HCT116 (cell line): ENCODE measurements at regions not wholly inside any gene's neighbourhood (a gene's known extent, or its start where the extent isn't known, plus 50 kb on each side); places are given as distances from the start of the nearest gene placed in this dataset.

Experiments
- ATAC-seq: fragments of 200-7000 bp; cut with Tn5 transposase; 2 replicates; pipeline ENCODE4 v1.9.1; 2020; ENCODE audit warnings: mild to moderate bottlenecking, moderate library complexity
- BruUV-seq: library from RNA; stranded (reverse); fragments of 400-500 nt; replicated peaks from 2 replicates; lab custom pipeline; 2021; lab: Mats Ljungman, UMichigan
- CTCF ChIA-PET: fragments of 300-600 bp; sonication (Branson Sonifier 250); formaldehyde crosslinking; loops from one replicate; lab custom pipeline; 2021; ENCODE audit warnings: antibody characterized with exemption; lab: Charles Lee
- POLR2A ChIA-PET: fragments of 300-600, 350-600 bp; sonication (Branson Sonifier 250); formaldehyde crosslinking; loops from one replicate; lab custom pipeline; 2021; ENCODE audit warnings: antibody characterized with exemption; lab: Charles Lee
- RAD21 ChIA-PET, 2 experiments: fragments of 300-600 bp; sonication (Branson Sonifier 250); formaldehyde crosslinking; loops; one replicate each; lab custom pipeline; 2023; ENCODE audit warnings: low total read pairs in 2 of 2; ENCODE audit not compliant: uncharacterized antibody in 2 of 2, unreplicated experiment in 2 of 2, low non-redundant PET in 1 of 2; lab: Charles Lee
- DNase-seq: peaks from one replicate; pipeline ENCODE4 v3.0.0-alpha.2; 2010; ENCODE audit warnings: low read depth, low spot score
- H2AFZ ChIP-seq: fragments of 200-600 bp; shearing (Covaris generic), sonication (generic); 2 replicates; pipeline ENCODE4 v1.6.1; 2017; ENCODE audit warnings: low read depth, mixed run types, mixed read lengths, antibody characterized with exemption, low read length; ENCODE audit not compliant: poor library complexity, severe bottlenecking
- H3K27ac ChIP-seq: 2 replicates; pipeline ENCODE4 v1.5.1; 2012; ENCODE audit warnings: low read depth, low read length
- H3K27me3 ChIP-seq: fragments of 200-600 bp; sonication (generic); 2 replicates; pipeline ENCODE4 v1.6.1; 2016; ENCODE audit warnings: mixed run types, low read length, mixed read lengths; ENCODE audit not compliant: insufficient read depth
- H3K36me3 ChIP-seq, 2 experiments: fragments of 200-500 bp in 1 of 2; fragments of 200-600 bp in 1 of 2; sonication (Bioruptor generic) in 1 of 2; sonication (generic) in 1 of 2; 2 replicates each; pipeline versions ENCODE4 v1.5.1 to v1.6.1; 2014 to 2016; ENCODE audit warnings: low read length in 2 of 2, inconsistent platforms in 1 of 2, mixed read lengths in 1 of 2, mixed run types in 1 of 2; ENCODE audit not compliant: insufficient read depth in 2 of 2, control insufficient read depth in 1 of 2
- H3K4me1 ChIP-seq, 2 experiments: fragments of 200-600 bp in 1 of 2; sonication (generic) in 1 of 2; 2 replicates each; pipeline versions ENCODE4 v1.5.1 to v1.6.1; 2012 to 2017; ENCODE audit warnings: low read length in 2 of 2, inconsistent platforms in 1 of 2, mild to moderate bottlenecking in 1 of 2, mixed read lengths in 1 of 2, mixed run types in 1 of 2, moderate library complexity in 1 of 2; ENCODE audit not compliant: insufficient read depth in 2 of 2, control insufficient read depth in 1 of 2
- H3K4me2 ChIP-seq: fragments of 200-600 bp; sonication (generic); 2 replicates; pipeline ENCODE4 v1.6.1; 2017; ENCODE audit warnings: mixed run types, low read length, mixed read lengths
- H3K4me3 ChIP-seq, 2 experiments: fragments of 200-600 bp in 1 of 2; sonication (generic) in 1 of 2; replicated peaks in 1 of 2; 2 replicates each; pipeline ENCODE4 v1.5.1; 2011 to 2016; ENCODE audit warnings: low read length in 2 of 2, control low read depth in 1 of 2, low read depth in 1 of 2, mild to moderate bottlenecking in 1 of 2, mixed read lengths in 1 of 2, mixed run types in 1 of 2
- H3K79me2 ChIP-seq: fragments of 200-600 bp; sonication (generic); 2 replicates; pipeline ENCODE4 v1.6.1; 2017; ENCODE audit warnings: mild to moderate bottlenecking, mixed run types, low read length, moderate library complexity, mixed read lengths; ENCODE audit not compliant: insufficient read depth
- H3K9ac ChIP-seq: fragments of 200-600 bp; sonication (generic); 2 replicates; pipeline ENCODE4 v1.6.1; 2016; ENCODE audit warnings: low read length, mixed read lengths
- H3K9me2 ChIP-seq: fragments of 200-600 bp; sonication (generic), shearing (Covaris generic); 2 replicates; pipeline ENCODE4 v1.6.1; 2017; ENCODE audit warnings: mixed run types, mild to moderate bottlenecking, moderate library complexity; ENCODE audit not compliant: insufficient read depth
- H3K9me3 ChIP-seq, 2 experiments: fragments of 200-500 bp in 1 of 2; fragments of 200-600 bp in 1 of 2; sonication (Bioruptor generic) in 1 of 2; sonication (generic) in 1 of 2; 2 replicates each; pipeline ENCODE4 v1.6.1; 2014 to 2017; ENCODE audit warnings: low read length in 2 of 2, mixed read lengths in 2 of 2, inconsistent platforms in 1 of 2, low read depth in 1 of 2, mild to moderate bottlenecking in 1 of 2, mixed run types in 1 of 2, moderate library complexity in 1 of 2; ENCODE audit not compliant: control insufficient read depth in 1 of 2, insufficient read depth in 1 of 2
- H4K20me1 ChIP-seq: fragments of 200-600 bp; sonication (generic), shearing (Covaris generic); 2 replicates; pipeline ENCODE4 v1.6.1; 2017; ENCODE audit warnings: mixed run types, mild to moderate bottlenecking, moderate library complexity; ENCODE audit not compliant: insufficient read depth
- ATF3 ChIP-seq: IDR thresholded peaks from 2 replicates; pipeline ENCODE4 v1.6.1; 2012
- CBX3 ChIP-seq: IDR thresholded peaks from 2 replicates; pipeline ENCODE4 v1.6.1; 2012; ENCODE audit warnings: low read depth
- CEBPB ChIP-seq: IDR thresholded peaks from 2 replicates; pipeline ENCODE4 v1.6.1; 2012; ENCODE audit warnings: low read depth
- CTCF ChIP-seq, 3 experiments: fragments of 200-600 bp in 1 of 3; sonication (generic) in 1 of 3; IDR thresholded peaks in 2 of 3; conservative IDR thresholded peaks in 1 of 3; 2 replicates each; pipeline ENCODE4 v1.5.1; 2012 to 2017; ENCODE audit warnings: low read depth in 2 of 3, low read length in 2 of 3, antibody characterized with exemption in 1 of 3, borderline replicate concordance in 1 of 3, control low read depth in 1 of 3, mild to moderate bottlenecking in 1 of 3, mixed read lengths in 1 of 3, mixed run types in 1 of 3, moderate library complexity in 1 of 3; ENCODE audit not compliant: insufficient read depth in 1 of 3
- EGR1 ChIP-seq: IDR thresholded peaks from 2 replicates; pipeline ENCODE4 v1.6.1; 2012; ENCODE audit warnings: low read depth
- ELF1 ChIP-seq: IDR thresholded peaks from 2 replicates; pipeline ENCODE4 v1.6.1; 2012; ENCODE audit warnings: low read depth, borderline replicate concordance
- EZH2 ChIP-seq: fragments of 200-600 bp; sonication (generic); IDR thresholded peaks from 2 replicates; pipeline ENCODE4 v1.6.1; 2017; ENCODE audit warnings: antibody characterized with exemption, mixed run types
- EZH2phosphoT487 ChIP-seq: fragments of 200-600 bp; IDR thresholded peaks from 2 replicates; pipeline ENCODE4 v1.6.1; 2018; ENCODE audit warnings: antibody characterized with exemption, borderline replicate concordance
- FOSL1 ChIP-seq: IDR thresholded peaks from 2 replicates; pipeline ENCODE4 v1.6.1; 2012; ENCODE audit warnings: low read depth
- JUND ChIP-seq: IDR thresholded peaks from 2 replicates; pipeline ENCODE4 v1.6.1; 2012
- POLR2A ChIP-seq: IDR thresholded peaks from 2 replicates; pipeline ENCODE4 v1.7.0; 2011; ENCODE audit warnings: borderline replicate concordance; ENCODE audit not compliant: insufficient read depth, insufficient read length; ENCODE audit errors: extremely low read depth
- POLR2AphosphoS5 ChIP-seq: IDR thresholded peaks from 2 replicates; pipeline ENCODE4 v1.6.1; 2011; ENCODE audit warnings: mild to moderate bottlenecking, low read depth, low read length, moderate library complexity
- RAD21 ChIP-seq: IDR thresholded peaks from 2 replicates; pipeline ENCODE4 v1.6.1; 2012; ENCODE audit warnings: low read depth, mild to moderate bottlenecking
- SIN3A ChIP-seq: IDR thresholded peaks from 2 replicates; pipeline ENCODE4 v1.6.1; 2012; ENCODE audit warnings: low read depth
- SP1 ChIP-seq: IDR thresholded peaks from 2 replicates; pipeline ENCODE4 v1.6.1; 2012; ENCODE audit warnings: low read depth
- intact Hi-C: fragments of 100-400 bp; cut with micrococcal nuclease; formaldehyde crosslinking; loops from 2 replicates; pipeline ENCODE4 v1.10.0; 2022

GRCh38 chr2:216283038-216283900 is 89.0 kb downstream of the MARCHF4 start:
- Histone ChIP-seq H3K27ac (no peak overlapping the region), H3K9ac (no peak overlapping the region), H4K20me1 (no peaks in the 10 kb centered on the region), H3K9me3 (no peaks in the 10 kb centered on the region), H3K4me2 (peak overlapping the region; percentile 34; the same call in 1 of the 2 replicates), H3K4me3 (no peak overlapping the region), H3K9me2 (no peaks in the 10 kb centered on the region), H3K36me3 (no peaks in the 10 kb centered on the region), H3K79me2 (no peaks in the 10 kb centered on the region), H2AFZ (no peak overlapping the region), H3K27me3 (peaks cover 4% of the 10 kb centered on the region; the same call in 1 of the 2 replicates), H3K4me1 (peaks cover 5 to 16% of the 10 kb centered on the region in 2 experiments; a peak in 3 of 4 replicates)
- intact Hi-C loops, result no loop called here
- TF ChIP-seq JUND, result no peak
- peak; percentile 66; the same call in 1 of the 2 replicates for TF ChIP-seq CBX3
- peak; percentile 35 to 96 (median 85); a peak in 5 of 6 replicates for TF ChIP-seq CTCF (IDR thresholded peaks at IDR 0.05 in 2 of 3, conservative IDR thresholded peaks at IDR 0.05 in 1 of 3; ENCODE audit: borderline replicate concordance in 1 of 3, insufficient read depth in 1 of 3, low read depth in 2 of 3, low read length in 2 of 3)
- TF ChIP-seq CEBPB, result no peak
- TF ChIP-seq EZH2phosphoT487, result no peak
- peak; percentile 51 for TF ChIP-seq RAD21
- ChIA-PET CTCF (interaction anchor here (1.0 to 1.8 kb wide), 8 partner anchors 8 to 66 kb away, joined by 3 to 6 read pairs (median 4); no protein-coding TSS in a partner anchor), RAD21 (no interaction called here), POLR2A (no interaction called here)
- no TSS peak for BruUV-seq
- DNase-seq, result peak; percentile 50
- peak; percentile 97 for ATAC-seq

- POLR2A ChIA-PET, result no interaction called here
Observed at GRCh38 chr2:216281876-216282275, 90.4 kb downstream of the MARCHF4 start.

More at GRCh38 chr2:216281876-216282275, 90.4 kb downstream of the MARCHF4 start:
- Histone ChIP-seq H3K4me1 (peaks cover 0 to 10% of the 10 kb centered on the region in 2 experiments; a peak in 3 of 4 replicates), H3K4me2 (no peak overlapping the region), H3K79me2 (no peaks in the 10 kb centered on the region), H3K27me3 (no peaks in the 10 kb centered on the region), H3K36me3 (no peaks in the 10 kb centered on the region), H3K9me2 (no peaks in the 10 kb centered on the region), H4K20me1 (no peaks in the 10 kb centered on the region), H3K9me3 (no peaks in the 10 kb centered on the region), H2AFZ (no peak overlapping the region), H3K4me3 (no peak overlapping the region), H3K9ac (no peak overlapping the region), H3K27ac (no peak overlapping the region)
- no TSS peak for BruUV-seq
- no peak for TF ChIP-seq SIN3A
- TF ChIP-seq POLR2A, result no peak
- no peak for TF ChIP-seq SP1
- TF ChIP-seq EZH2, result no peak
- no peak for TF ChIP-seq CEBPB
- TF ChIP-seq EGR1, result no peak
- TF ChIP-seq POLR2AphosphoS5, result no peak
- no peak for TF ChIP-seq ELF1
- TF ChIP-seq CTCF (IDR thresholded peaks at IDR 0.05 in 2 of 3, conservative IDR thresholded peaks at IDR 0.05 in 1 of 3; ENCODE audit: borderline replicate concordance in 1 of 3, insufficient read depth in 1 of 3, low read depth in 2 of 3, low read length in 2 of 3), result no peak
- no peak for TF ChIP-seq FOSL1
- TF ChIP-seq ATF3, result no peak
- no peak for TF ChIP-seq RAD21
- intact Hi-C loops, result no loop called here
- CTCF ChIA-PET, result interaction anchor here (1.0 kb wide), 1 partner anchor 19 kb away, joined by 3 read pairs; no protein-coding TSS in a partner anchor
- ATAC-seq (no peak), DNase-seq (no peak)
- RAD21 ChIA-PET, result no interaction called here
